HCEC 1CT (cell line): ENCODE measurements at regions not wholly inside any gene's neighbourhood (a gene's known extent, or its start where the extent isn't known, plus 50 kb on each side); places are given as distances from the start of the nearest gene placed in this dataset.
"Not testable (repeated sequence)": the region's sequence is repeated elsewhere in the genome, so short reads cannot be mapped to it uniquely, and the experiment has no call there.

Source experiments
- DNase-seq: peaks from one replicate; pipeline ENCODE4 v3.0.0-alpha.2; 2017

DNA sequence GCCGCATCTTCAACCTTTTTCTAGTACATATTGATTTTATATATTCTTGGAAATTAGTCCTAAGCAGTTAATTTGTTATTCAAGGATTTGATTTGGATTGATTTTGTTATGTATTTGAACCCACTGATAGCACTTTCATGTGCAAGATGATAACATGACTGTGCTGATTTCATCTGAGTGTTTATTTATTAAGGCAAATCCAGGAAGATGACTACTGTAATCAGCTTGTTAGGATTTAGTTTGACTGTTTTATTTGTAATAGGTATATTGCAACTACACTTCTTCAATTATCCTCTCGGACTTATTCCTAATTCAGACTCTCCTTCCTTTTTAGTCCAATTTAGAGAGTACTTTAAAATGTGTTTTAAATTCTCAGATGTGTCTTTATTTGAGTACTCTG is 75.1 kb upstream of the PRKG1 start:
- DNase-seq: peak; percentile 59

GRCh38 chr10:51000164-51000563 is 74.1 kb upstream of the PRKG1 start:
- peak; percentile 95 for DNase-seq

DNA sequence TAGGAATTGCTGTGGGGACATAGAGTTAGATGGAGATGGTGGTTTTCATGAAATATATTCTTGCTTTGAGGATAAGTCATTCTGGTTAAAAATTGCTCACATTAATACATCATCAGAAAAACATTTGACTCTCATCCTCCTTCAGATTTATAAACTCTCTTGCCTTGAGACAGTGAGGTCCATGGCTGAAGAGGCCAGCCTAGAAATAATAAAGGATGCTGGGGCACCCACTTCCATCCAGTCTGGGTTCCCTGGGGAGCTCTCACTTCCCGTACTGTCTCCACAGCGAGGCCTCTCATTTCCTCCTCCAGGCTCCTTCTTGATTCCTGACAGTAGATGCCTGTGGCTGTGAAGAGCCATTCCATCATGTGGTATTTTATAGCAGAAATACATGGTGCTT is 73.3 kb upstream of the PRKG1 start:
- DNase-seq: peak; percentile 58

DNA sequence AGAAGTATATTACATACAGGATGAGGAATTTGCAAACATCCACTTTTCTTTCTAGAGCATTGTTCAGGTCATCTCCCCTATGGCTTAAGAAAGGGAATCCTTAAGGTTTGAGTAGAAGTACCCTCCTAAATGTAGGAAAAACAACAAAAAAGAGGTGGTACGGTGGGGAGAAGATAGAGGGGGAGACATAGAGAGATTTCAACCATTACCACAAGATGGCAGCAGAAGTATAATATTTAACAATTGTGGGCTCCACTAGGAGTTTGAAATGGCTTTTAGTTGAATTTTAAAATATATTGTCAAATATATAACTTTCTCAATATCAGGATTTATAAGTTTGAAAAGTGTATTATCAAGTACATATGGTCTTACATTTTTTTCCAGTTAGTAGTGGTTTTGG is 72.7 kb upstream of the PRKG1 start:
- DNase-seq: peak; percentile 47

- DNase-seq: no peak
Measured at GRCh38 chr10:51002469-51002868, 71.8 kb upstream of the PRKG1 start.

GRCh38 chr10:51004776-51005175 is 69.5 kb upstream of the PRKG1 start:
- DNase-seq: no peak

DNA sequence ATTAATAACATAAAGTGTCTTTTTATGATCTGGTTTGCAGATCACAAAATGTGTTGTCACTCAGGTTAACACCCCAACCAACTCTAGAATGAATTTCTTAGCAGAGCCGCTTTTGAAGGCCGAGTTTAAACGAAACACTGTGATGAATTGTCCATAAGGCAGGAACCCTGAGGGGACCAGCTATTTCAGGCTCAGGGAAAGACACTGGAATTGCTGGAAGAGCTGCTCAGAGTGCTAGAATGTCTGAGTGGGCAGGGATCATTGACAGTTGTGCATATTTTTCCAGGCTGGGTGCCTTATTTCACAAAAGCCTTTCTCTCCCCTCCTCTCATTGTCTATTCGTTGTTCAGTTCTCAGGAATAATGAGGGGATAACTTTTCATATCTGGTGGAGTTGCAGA is 68.7 kb upstream of the PRKG1 start:
- no peak for DNase-seq

GRCh38 chr10:51006686-51007085 is 67.6 kb upstream of the PRKG1 start:
- DNase-seq: no peak

- DNase-seq: peak; percentile 74
Measured at GRCh38 chr10:51007781-51008180, 66.5 kb upstream of the PRKG1 start.

DNA sequence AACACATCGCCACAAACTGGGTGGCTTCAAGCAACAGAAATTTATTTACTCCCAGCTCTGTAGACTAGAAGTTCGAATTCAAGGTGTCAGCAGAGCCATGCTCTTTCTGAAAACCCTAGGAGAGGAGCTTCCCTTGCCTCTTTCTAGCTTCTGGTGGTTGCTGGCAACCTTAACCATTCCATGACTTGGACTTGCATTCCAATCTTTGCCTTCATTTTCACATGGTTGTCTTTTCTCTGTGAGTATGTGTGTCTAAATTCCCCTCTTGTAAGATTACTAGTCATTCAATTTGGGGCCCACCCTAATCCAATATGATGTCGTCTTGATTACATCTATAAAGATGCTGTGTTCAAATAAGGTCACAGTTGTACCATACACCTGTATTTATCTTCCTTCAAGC is 65.9 kb upstream of the PRKG1 start:
- no peak for DNase-seq

DNA sequence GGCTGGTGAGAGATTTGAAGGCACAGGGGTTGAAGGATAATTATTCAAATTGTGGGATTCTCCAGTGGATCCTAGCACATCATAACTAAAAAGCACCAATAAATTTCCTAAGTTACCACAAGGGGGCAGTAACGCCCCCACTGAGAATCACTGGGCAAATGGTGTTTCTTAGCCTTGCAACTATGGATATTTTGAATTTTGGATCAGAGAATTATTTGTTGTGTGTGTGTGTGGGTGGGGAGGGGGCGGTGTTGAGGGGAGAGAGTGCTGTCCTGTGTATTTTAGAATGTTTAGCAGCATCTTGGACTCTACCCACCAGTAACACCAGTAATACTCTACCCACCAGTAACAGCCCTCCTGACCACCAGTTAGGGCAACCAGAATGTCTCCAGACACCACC is 63.3 kb upstream of the PRKG1 start:
- peak; percentile 47 for DNase-seq

DNA sequence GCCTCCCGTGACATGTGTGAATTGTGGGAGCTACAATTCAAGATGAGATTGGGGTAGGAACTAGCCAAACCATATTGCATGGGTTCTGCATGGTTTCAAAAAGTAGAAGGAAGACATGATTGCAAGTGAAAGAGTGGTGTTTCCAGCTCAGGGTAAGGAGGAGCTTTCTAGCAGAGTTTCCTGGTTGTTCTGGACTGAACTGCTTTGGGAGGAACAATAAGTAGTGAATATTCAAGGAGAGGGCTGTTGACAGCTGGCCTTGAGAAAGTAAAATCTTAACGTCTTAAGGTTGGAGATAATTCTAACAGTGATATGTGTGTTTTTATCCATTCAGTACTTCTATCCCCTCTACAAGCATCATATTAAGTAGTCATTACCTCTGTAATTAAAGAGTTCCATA is 62.2 kb upstream of the PRKG1 start:
- DNase-seq: no peak

DNA sequence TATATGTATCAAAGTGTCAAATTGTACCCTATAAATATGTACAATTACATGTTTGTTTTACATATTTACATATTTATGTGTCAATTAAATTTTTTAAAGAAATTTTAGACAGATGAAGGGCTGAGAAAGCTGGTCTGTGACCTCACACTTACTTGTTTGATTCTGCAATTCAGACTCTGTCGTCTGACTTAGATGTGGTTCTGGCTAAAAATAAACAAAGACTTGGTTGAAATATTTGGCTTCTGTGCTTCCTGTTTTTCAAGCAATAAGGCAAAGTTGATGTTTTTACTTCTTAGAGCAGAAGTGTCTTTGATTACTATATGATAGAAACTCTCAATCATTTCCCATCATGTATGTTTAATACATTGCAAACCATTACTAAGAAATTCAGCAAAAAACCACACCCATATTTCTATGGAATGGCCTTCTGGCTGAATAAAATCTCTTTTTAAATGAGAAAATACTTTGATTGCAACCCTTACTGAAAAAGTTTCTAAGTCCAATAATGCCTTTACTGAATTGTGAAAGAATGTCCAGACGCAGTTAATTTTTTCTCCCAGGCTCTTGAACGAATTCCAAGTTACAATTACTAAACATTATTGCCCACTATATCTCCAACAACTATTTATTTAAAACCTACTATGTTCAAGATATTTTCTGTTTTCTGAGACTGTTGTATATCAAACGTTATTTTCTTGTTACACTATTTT is 59.5 kb upstream of the PRKG1 start:
- peak; percentile 51 for DNase-seq

DNA sequence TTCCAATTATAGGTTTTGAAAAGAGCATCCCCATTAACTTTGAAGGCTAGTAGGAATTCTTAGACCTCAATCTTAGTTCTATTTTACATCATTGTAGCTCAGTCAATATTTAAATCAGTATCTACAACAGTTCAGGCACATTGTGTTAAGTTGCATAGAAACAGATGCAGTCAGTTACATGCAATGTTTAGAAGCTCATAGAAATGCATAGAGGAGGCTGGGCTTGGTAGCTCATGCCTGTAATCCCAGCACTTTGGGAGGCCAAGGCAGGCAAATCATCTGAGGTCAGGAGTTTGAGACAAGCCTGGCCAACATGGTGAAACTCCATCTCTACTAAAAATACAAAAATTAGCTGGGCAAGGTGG is 58.9 kb upstream of the PRKG1 start:
- not testable (repeated sequence) for DNase-seq

GRCh38 chr10:51020200-51020599 is 54.1 kb upstream of the PRKG1 start:
- no peak for DNase-seq

DNA sequence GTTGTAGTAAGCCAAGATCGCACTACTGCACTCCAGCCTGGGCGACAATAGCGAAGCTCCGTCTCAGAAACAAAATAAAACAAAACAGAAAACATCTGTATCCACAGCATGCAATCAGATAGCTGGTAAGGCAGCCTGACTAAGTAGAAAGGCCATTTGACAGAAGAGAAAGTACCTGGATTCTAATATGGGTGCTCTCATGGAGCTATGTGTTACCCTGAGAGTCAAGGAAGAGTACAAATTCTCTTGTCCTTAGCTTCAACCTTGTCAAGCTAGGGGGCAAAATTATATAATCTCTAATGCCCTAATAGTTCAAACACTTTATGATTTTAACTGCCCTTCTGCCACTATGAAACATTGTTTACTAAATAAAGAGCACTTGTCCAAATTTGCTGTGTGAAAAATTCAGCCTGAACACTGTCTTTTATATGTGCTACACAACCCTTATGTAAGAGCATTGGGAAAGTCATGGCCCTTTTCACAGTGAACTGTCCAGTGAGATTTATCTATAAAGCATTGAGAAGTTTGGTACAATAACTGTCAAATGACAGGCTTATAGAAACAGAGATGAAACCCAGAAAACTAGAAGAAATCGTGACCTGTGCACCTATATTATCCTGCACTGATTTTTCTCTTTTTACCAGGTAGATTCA is 51.2 kb upstream of the PRKG1 start:
- no peak for DNase-seq

DNA sequence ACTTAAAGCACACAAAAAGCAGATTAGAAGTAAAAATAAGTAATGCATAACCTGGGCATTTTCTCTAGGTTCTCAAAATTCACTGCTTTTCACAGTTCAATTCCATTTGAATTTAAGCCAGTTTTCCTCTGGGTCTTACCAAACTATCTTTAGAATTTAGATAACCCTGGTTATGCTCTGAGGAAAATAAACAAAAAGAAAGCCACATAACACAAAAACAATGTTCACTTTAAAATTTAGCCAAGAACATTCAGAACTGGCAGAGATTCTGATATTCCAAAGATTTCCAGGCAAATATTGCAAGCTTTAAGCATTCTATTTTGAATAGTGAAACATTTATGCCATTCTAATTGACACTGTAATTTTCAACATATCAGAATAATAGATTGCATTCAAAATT is 50.7 kb upstream of the PRKG1 start:
- DNase-seq: no peak
